K562 (cell line): ENCODE measurements at regions not wholly inside any gene's neighbourhood (a gene's known extent, or its start where the extent isn't known, plus 50 kb on each side); places are given as distances from the start of the nearest gene placed in this dataset.

Experiments used
- EHMT2 ChIP-seq: fragments of 450-650 bp; IDR thresholded peaks from 2 replicates; pipeline ENCODE4 v1.6.1; 2018; ENCODE audit warnings: antibody characterized with exemption
- ETV6 ChIP-seq, 3 experiments: fragments of 150-350 bp in 1 of 3; sonication (generic) in 1 of 3; formaldehyde crosslinking in 1 of 3; IDR thresholded peaks; 2 replicates each; pipeline versions ENCODE4 v1.6.1 to v1.8.0; 2014 to 2022; ENCODE audit warnings: borderline replicate concordance in 2 of 3, low read depth in 2 of 3, antibody characterized with exemption in 1 of 3, low read length in 1 of 3, mild to moderate bottlenecking in 1 of 3, missing genetic modification reagents in 1 of 3
- ZBTB1 ChIP-seq: sonication (generic); formaldehyde crosslinking; IDR thresholded peaks from 2 replicates; pipeline ENCODE4 v1.8.1; 2023; ENCODE audit warnings: missing genetic modification reagents, low read depth, mild to moderate bottlenecking, borderline replicate concordance

- TF ChIP-seq ZBTB1 (CRISPR knock-in tag) (no peak), EHMT2 (no peak), ETV6 (IDR thresholded peaks at IDR 0.05; ENCODE audit: borderline replicate concordance in 1 of 2, low read depth in 2 of 2, low read length in 1 of 2) (no peak), ETV6 (CRISPR knock-in tag; IDR thresholded peaks at IDR 0.05; ENCODE audit: borderline replicate concordance) (no peak)
These were observed 161.7 kb upstream of the CDH12 start for GRCh38 chr5:23014825-23015224.
